Astrocyte (in vitro differentiated cells and primary cell): ENCODE measurements at regions not wholly inside any gene's neighbourhood (a gene's known extent, or its start where the extent isn't known, plus 50 kb on each side); places are given as distances from the start of the nearest gene placed in this dataset.

Experiments
- EZH2 ChIP-seq: IDR thresholded peaks from 2 replicates; pipeline ENCODE4 v1.6.1; 2012; ENCODE audit warnings: mild to moderate bottlenecking, low read length, inconsistent platforms; ENCODE audit not compliant: insufficient read depth
- TF ChIP-seq, protein P1 (sequence below): IDR thresholded peaks from 2 replicates; pipeline ENCODE4 v1.5.1; 2011; ENCODE audit warnings: low read depth, mild to moderate bottlenecking, inconsistent platforms, low read length, moderate library complexity; ENCODE audit not compliant: insufficient read depth

DNA sequence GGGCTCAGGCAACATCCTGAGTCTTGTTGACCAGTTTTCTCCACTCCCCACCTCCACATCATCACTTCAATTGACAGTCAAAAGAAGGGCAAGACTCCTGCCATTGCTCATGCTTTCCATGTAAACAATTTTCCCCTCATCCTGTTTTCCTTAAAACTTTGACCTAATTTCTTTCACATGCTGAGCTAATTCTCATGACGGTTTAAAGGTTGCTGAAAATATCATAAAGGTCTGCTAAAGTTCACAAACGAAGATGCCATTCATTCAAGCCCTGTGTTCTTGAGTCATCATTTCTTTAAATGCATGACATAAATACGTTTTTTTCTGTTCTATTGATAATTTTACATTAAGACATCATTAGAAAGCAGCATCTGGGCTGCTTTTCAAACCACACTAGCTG lies 353.9 kb downstream of the NKX6-1 start:
- TF ChIP-seq, protein P1, sequence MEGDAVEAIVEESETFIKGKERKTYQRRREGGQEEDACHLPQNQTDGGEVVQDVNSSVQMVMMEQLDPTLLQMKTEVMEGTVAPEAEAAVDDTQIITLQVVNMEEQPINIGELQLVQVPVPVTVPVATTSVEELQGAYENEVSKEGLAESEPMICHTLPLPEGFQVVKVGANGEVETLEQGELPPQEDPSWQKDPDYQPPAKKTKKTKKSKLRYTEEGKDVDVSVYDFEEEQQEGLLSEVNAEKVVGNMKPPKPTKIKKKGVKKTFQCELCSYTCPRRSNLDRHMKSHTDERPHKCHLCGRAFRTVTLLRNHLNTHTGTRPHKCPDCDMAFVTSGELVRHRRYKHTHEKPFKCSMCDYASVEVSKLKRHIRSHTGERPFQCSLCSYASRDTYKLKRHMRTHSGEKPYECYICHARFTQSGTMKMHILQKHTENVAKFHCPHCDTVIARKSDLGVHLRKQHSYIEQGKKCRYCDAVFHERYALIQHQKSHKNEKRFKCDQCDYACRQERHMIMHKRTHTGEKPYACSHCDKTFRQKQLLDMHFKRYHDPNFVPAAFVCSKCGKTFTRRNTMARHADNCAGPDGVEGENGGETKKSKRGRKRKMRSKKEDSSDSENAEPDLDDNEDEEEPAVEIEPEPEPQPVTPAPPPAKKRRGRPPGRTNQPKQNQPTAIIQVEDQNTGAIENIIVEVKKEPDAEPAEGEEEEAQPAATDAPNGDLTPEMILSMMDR, result no peak
- TF ChIP-seq EZH2, result no peak
